T-helper 1 cell treated with Interleukin-12 subunit alpha and Interleukin-12 subunit beta and Interleukin-4 antibody, amounts not matched to agents 30 μg/mL and 1 μg/mL, for 36 hours (primary cell): ENCODE measurements at regions not wholly inside any gene's neighbourhood (a gene's known extent, or its start where the extent isn't known, plus 50 kb on each side); places are given as distances from the start of the nearest gene placed in this dataset.
"Not testable (repeated sequence)": the region's sequence is repeated elsewhere in the genome, so short reads cannot be mapped to it uniquely, and the experiment has no call there.

ENCODE experiments used
- H3K27ac Mint-ChIP-seq: one replicate; pipeline ENCODE4 v1.8.0; 2021; ENCODE audit warnings: mild to moderate bottlenecking, mixed read lengths
- H3K27me3 Mint-ChIP-seq: one replicate; pipeline ENCODE4 v1.8.0; 2021; ENCODE audit warnings: low read depth, mixed read lengths
- H3K36me3 Mint-ChIP-seq: one replicate; pipeline ENCODE4 v1.8.0; 2021; ENCODE audit warnings: low read depth, mixed read lengths
- H3K4me1 Mint-ChIP-seq: one replicate; pipeline ENCODE4 v1.8.0; 2021; ENCODE audit warnings: low read depth, mixed read lengths
- H3K4me3 Mint-ChIP-seq: one replicate; pipeline ENCODE4 v1.8.0; 2021; ENCODE audit warnings: mild to moderate bottlenecking, moderate library complexity, mixed read lengths
- H3K9me3 Mint-ChIP-seq: one replicate; pipeline ENCODE4 v1.8.0; 2021; ENCODE audit warnings: mixed read lengths

DNA sequence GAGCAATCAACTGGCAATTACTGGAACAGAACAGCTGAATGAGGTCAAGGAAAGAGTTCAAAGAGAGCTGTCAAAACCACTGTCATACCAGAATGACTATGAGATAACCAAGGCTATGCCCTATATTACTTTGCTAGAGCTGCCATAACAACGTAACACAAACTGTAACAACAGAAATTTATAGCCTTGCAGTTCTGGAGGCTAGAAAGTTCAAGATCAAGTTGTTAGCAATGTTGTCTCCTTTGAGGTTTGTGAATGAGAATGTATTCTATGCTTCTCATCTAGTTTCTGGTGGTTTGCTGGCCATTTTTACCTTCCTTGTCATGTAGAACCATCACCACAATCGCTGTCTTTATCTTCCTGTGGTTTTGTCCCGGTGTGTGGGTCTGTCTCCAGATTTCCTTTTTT is 1323.0 kb upstream of the GJE1 start:
- no peak overlapping the region for H3K4me3 Mint-ChIP-seq
- peak overlapping the region; percentile 85 for H3K27ac Mint-ChIP-seq
- peaks cover 7% of the 10 kb centered on the region for H3K36me3 Mint-ChIP-seq
- peaks cover 7% of the 10 kb centered on the region for H3K9me3 Mint-ChIP-seq
- H3K4me1 Mint-ChIP-seq, result peaks cover 19% of the 10 kb centered on the region
- peaks cover 27% of the 10 kb centered on the region for H3K27me3 Mint-ChIP-seq

DNA sequence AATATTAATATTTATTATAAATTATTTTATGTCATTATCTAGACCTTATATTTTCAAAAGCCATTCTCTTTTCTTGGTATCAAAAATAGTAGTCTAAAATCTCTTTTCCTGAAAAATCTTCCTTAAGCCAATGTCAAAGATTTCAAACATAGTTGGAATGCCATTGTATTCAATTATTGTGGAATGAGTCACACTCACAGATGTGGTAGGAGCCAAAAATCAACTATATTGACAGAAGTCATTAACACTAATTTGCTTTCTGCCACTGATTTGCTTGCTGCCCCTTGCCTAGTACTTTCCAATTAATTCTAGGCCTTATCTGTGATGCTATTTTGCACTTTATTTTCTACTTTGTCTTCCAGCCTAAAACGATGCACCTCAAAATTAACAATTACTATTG is 1326.3 kb upstream of the GJE1 start:
- no peak overlapping the region for H3K27ac Mint-ChIP-seq
- peaks cover 19% of the 10 kb centered on the region for H3K27me3 Mint-ChIP-seq
- H3K4me3 Mint-ChIP-seq, result no peak overlapping the region
- H3K9me3 Mint-ChIP-seq, result peaks cover 7% of the 10 kb centered on the region
- peaks cover 7% of the 10 kb centered on the region for H3K36me3 Mint-ChIP-seq
- H3K4me1 Mint-ChIP-seq, result peaks cover 17% of the 10 kb centered on the region

DNA sequence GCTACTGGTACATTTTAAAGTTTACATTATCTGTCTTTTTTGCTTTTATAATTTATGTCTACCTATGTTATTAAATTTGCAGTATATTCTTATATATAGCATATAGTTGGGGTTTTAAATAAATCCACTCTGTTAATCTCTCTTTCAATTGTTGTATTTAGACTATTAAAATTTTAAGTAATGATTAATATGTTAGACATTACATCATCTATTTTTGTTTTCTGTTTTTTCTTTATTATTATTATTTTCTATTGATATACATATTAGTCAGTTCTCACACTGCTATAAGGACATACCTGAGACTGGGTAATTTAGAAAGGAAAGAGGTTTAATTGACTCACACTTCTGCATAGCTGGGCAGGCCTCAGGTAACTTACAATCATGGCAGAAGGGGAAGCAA is 1338.2 kb upstream of the GJE1 start:
- no peaks in the 10 kb centered on the region for H3K4me1 Mint-ChIP-seq
- H3K9me3 Mint-ChIP-seq, result peaks cover 4% of the 10 kb centered on the region
- no peaks in the 10 kb centered on the region for H3K36me3 Mint-ChIP-seq

DNA sequence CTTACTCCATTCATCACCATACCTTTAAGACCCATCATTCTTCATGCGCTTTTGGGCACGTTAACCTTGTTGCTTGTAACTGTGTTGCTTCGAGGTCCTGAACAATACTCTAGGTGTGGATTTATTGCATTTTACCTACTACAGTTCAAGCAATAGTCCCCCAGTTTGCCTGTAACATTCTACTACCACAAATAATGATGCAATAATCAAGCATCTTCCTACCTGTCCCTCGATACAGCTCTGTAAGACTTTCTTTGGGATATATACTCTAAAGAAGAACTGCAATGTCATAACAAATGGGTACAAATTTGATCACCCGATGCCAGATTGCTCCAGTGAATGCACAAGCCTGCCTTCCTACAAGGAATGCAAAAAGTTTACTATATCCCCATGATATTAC is 1342.6 kb upstream of the GJE1 start:
- Mint-ChIP-seq H3K4me3 (no peak overlapping the region), H3K36me3 (no peaks in the 10 kb centered on the region), H3K9me3 (peaks cover 4% of the 10 kb centered on the region), H3K27ac (no peak overlapping the region), H3K27me3 (no peaks in the 10 kb centered on the region), H3K4me1 (no peaks in the 10 kb centered on the region)

More for the DNA sequence above, 1338.2 kb upstream of the GJE1 start:
- Mint-ChIP-seq H3K4me3 (no peak overlapping the region), H3K27ac (no peak overlapping the region), H3K27me3 (peaks cover 12% of the 10 kb centered on the region)

DNA sequence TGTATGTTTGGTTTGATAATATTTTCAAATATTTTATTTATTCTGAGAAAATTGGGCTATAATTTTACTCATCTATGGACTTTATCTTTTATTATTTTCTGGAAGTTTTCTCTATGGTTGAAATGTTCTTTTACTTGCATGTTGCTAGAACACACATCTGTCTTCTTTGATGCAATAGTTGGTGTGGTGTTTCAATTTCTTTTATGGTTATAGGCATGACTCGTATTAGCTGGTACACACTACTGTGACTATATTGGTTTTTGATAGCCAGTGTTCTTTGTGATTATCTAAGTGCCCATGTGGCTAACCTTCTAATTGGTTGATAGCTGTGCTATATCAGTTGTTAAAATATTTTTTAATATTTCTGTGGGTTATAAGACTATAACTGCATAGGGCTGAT is 1343.3 kb upstream of the GJE1 start:
- Mint-ChIP-seq H3K27me3 (no peaks in the 10 kb centered on the region), H3K9me3 (peaks cover 4% of the 10 kb centered on the region), H3K36me3 (no peaks in the 10 kb centered on the region), H3K27ac (no peak overlapping the region), H3K4me1 (no peaks in the 10 kb centered on the region), H3K4me3 (no peak overlapping the region)

DNA sequence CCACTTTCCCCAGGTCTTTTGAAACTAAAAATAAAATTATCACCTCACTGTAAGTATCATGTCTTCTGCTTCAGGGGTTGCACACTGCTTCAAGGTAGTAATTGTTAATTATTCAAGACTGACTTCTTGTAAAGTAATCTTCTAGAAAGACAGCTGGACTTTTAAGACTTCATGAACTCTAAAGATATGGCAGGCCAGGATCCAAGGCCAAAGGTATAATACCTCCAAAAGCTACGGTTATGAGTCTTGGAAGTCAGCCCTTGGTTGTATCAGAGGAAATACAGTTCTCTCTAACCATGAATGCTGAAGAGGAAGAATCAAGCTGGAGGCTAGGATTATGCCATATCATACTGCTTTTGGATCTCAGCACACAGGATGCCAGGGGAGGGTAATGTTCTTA is 1346.8 kb upstream of the GJE1 start:
- H3K27ac Mint-ChIP-seq, result no peak overlapping the region

DNA sequence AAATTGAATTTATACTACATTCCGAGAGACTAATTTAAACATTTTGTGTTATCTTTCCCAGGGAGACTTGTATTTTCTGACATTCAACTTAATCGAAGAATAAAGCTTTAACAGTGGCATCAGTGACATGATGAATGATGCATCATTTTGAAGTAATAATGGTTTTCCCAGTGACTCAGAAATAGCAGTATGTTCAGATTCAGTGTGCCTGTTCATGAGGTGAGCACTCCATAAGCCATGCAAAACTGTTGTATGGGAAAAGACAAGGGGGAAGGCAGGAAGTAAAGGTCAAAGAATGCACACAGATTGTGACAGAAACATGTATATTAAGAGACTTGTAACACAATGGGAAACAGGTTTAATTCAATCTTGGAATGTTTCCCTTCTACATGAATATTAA is 1348.2 kb upstream of the GJE1 start:
- H3K4me3 Mint-ChIP-seq, result no peak overlapping the region
- H3K27ac Mint-ChIP-seq, result no peak overlapping the region
- H3K27me3 Mint-ChIP-seq, result peaks cover 6% of the 10 kb centered on the region
- H3K4me1 Mint-ChIP-seq, result no peaks in the 10 kb centered on the region
- H3K9me3 Mint-ChIP-seq, result no peaks in the 10 kb centered on the region
- no peaks in the 10 kb centered on the region for H3K36me3 Mint-ChIP-seq

More for the DNA sequence above, 1346.8 kb upstream of the GJE1 start:
- Mint-ChIP-seq H3K27me3 (peaks cover 6% of the 10 kb centered on the region), H3K9me3 (no peaks in the 10 kb centered on the region), H3K4me3 (no peak overlapping the region), H3K36me3 (no peaks in the 10 kb centered on the region), H3K4me1 (no peaks in the 10 kb centered on the region)

DNA sequence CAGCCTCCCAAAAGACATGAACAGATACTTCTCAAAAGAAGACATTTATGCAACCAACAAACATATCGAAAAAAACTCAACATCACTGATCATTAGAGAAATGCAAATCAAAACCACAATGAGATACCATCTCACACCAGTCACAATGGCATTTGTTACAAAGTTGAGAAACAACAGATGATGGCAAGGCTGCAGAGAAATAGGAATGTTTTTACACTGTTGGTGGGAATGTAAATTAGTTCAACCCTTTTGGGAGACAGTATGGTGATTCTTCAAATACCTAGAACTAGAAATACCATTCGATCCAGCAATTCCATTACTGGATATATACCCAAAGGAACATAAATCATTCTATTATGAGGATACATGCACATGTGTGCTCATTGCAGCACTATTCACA is 1349.2 kb upstream of the GJE1 start:
- not testable (repeated sequence) for H3K4me3 Mint-ChIP-seq, H3K9me3 Mint-ChIP-seq, H3K27me3 Mint-ChIP-seq, H3K27ac Mint-ChIP-seq, H3K36me3 Mint-ChIP-seq, H3K4me1 Mint-ChIP-seq

DNA sequence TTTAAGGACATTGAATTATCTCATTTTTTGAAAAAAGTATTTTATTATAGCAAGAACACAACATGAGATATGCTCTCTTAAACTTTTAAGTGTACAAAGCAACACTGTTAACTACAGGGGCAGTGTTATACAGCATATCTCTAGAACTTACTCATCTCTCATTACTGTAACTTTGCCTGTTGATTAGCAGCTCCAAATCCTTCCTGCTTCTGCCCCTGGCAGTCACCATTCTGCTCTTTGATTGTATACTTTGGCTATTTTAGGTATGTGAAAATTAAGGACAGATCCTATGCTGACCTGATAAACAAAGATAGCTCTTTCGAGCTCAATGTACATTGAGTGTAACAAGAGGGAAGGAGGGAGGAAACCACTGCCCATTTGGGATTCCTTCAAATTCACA is 1349.8 kb upstream of the GJE1 start:
- Mint-ChIP-seq H3K4me1 (no peaks in the 10 kb centered on the region), H3K27ac (no peak overlapping the region), H3K36me3 (no peaks in the 10 kb centered on the region), H3K9me3 (no peaks in the 10 kb centered on the region), H3K4me3 (no peak overlapping the region), H3K27me3 (peaks cover 10% of the 10 kb centered on the region)

DNA sequence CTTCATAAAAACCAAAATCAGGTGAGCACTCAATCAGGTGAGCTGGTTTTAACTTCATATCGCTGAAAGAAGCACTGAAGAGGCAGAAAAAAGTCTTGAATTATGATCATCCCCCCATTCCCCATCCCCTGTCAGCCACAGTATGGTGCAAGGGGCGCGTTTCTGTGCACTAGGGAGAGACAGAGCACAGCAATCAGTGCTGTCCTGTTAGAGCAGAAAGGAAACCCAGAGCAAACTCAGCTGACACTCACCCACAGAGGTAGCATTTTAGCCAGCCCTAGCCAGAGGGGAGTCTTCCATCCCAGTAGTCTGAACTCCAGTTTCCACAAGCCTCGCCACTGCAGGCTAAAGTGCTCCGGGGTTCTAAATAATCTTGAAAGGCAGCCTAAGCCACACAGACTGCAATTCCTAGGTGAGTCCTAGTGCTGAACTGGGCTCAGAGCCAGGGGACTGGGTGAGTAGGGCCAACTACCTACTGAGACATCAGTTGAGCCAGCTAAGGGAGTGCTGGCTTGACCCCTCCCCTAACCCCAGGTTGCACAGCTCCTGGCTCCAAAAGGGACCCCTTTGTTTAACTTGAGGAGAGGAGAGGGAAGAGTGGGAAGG is 1352.6 kb upstream of the GJE1 start:
- Mint-ChIP-seq H3K4me1 (peaks cover 3% of the 10 kb centered on the region), H3K27ac (no peak overlapping the region), H3K27me3 (peaks cover 22% of the 10 kb centered on the region), H3K36me3 (no peaks in the 10 kb centered on the region), H3K9me3 (no peaks in the 10 kb centered on the region), H3K4me3 (no peak overlapping the region)

DNA sequence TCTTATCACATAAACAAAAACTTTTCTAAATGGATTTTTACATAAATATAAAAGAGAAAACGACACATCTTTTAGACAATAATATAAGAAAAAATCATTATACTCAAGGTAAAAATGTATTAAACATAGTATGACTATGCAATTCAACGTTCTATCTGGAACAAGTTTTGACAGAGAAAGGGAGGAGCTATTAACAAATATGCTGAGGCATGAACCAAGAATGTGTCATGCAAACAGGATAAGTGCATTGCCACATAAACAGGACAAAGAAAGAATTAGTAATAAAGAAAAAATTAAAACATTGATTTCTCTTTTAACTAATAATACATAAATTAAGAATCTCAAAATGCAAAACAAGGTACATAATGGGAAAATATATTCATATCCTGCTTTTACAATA is 1353.4 kb upstream of the GJE1 start:
- Mint-ChIP-seq H3K4me3 (no peak overlapping the region), H3K9me3 (no peaks in the 10 kb centered on the region), H3K27me3 (peaks cover 26% of the 10 kb centered on the region), H3K36me3 (no peaks in the 10 kb centered on the region), H3K27ac (no peak overlapping the region), H3K4me1 (peaks cover 9% of the 10 kb centered on the region)

DNA sequence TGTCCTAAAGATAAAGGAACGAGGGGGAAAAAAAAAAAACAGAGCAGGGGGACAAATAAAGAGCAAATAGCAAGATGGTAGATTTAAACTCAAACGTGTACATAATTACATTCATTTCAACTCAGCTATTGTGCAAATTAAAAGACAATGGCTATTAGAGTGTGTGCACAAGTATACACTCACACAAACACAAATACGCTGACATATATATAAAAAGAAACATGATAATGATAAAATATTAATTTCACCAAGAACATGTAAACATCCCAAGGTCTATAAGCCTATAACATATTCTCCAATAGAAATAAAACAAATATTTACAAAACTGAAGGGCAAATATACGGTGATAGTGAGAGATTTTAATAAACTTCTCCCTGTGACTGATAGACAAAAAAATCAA is 1354.9 kb upstream of the GJE1 start:
- H3K27me3 Mint-ChIP-seq, result peaks cover 22% of the 10 kb centered on the region
- H3K27ac Mint-ChIP-seq, result no peak overlapping the region
- no peak overlapping the region for H3K4me3 Mint-ChIP-seq
- peaks cover 2% of the 10 kb centered on the region for H3K9me3 Mint-ChIP-seq
- H3K4me1 Mint-ChIP-seq, result peaks cover 17% of the 10 kb centered on the region
- H3K36me3 Mint-ChIP-seq, result peaks cover 2% of the 10 kb centered on the region

DNA sequence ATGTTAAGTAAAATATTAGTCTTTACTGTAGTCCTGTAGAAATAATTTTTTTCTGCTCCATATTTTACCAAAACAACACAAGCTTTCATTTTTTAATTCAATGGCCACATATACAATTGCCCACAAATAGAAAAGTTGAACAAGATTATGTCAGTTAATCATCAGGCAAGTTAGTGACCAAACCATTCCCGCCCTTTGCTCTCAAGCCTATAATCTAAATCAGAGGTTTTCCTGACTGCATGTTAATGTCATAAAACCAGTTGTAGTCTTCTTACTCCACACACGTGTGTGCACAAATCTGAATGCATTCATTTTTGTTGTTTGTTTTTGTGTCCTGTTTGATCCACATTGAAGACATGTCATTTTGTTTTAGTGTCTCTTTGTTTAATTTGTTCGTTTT is 1357.7 kb upstream of the GJE1 start:
- Mint-ChIP-seq H3K27me3 (peaks cover 29% of the 10 kb centered on the region), H3K36me3 (peaks cover 10% of the 10 kb centered on the region), H3K9me3 (peaks cover 21% of the 10 kb centered on the region), H3K27ac (no peak overlapping the region), H3K4me3 (no peak overlapping the region), H3K4me1 (peaks cover 18% of the 10 kb centered on the region)

DNA sequence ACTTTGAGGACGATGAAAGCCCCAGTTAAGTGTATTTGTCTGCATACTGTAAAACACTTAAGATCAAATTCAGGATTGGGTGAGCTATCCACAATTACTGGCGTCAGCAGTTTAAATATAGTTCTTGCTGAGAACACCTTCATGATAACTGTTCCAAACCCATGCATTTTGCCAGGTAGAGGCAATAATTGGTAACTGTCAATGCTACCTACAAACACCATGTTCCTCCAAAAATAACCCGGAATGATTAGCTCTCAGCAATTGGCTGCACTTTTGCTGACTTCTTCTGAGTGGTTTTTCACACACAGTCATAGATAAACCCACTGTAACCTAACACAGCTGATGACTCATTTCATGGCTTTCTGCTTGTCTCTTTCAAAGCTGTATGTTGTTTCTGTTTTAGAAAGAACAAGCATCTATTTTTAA is 1358.6 kb upstream of the GJE1 start:
- Mint-ChIP-seq H3K4me3 (no peak overlapping the region), H3K36me3 (peaks cover 10% of the 10 kb centered on the region), H3K27ac (no peak overlapping the region), H3K27me3 (peaks cover 29% of the 10 kb centered on the region), H3K4me1 (peaks cover 18% of the 10 kb centered on the region), H3K9me3 (peaks cover 21% of the 10 kb centered on the region)

DNA sequence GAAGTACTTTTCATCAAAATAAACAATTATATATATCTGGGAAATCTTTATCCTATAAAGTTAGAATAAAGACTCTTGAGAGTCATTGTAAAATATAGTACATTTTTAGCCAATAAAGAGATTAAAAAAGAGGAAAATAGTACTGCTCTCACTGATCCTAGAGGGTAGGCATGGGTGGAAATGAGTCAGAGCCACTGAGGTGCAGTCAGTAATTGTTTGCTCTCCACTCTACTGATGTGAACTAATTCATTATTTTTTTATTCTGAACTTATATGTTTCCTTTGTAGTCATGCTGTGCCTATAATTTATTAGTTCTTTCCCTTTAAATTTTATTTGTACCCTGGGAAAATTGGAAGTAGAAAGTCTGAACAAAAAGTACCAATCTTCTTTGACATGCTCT is 1359.4 kb upstream of the GJE1 start:
- peaks cover 10% of the 10 kb centered on the region for H3K36me3 Mint-ChIP-seq
- H3K4me3 Mint-ChIP-seq, result no peak overlapping the region
- peaks cover 27% of the 10 kb centered on the region for H3K27me3 Mint-ChIP-seq
- no peak overlapping the region for H3K27ac Mint-ChIP-seq
- H3K9me3 Mint-ChIP-seq, result peaks cover 27% of the 10 kb centered on the region
- peaks cover 18% of the 10 kb centered on the region for H3K4me1 Mint-ChIP-seq

DNA sequence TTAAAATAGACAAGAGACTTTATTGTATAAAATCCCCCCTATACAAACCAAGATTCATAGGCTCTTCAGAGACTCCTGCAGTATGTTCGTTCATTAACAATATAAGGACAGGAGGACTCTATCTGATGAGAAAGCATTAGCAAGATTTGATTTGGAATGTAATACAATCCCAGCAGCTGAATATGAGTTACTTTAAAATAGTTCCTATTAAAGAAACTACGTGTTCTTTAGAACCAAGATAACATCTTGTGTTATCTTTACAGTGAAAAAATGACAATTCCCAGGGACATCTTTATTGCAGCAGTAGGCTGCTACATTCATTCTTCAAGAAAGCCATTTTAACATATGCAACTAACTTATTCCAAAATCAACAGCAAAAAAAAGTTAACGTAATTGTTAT is 1360.1 kb upstream of the GJE1 start:
- Mint-ChIP-seq H3K27ac (no peak overlapping the region), H3K4me3 (no peak overlapping the region), H3K4me1 (peaks cover 18% of the 10 kb centered on the region), H3K9me3 (peaks cover 34% of the 10 kb centered on the region), H3K36me3 (peaks cover 10% of the 10 kb centered on the region), H3K27me3 (peaks cover 24% of the 10 kb centered on the region)
